ENCODE measurements at regions not wholly inside any gene's neighbourhood (a gene's known extent, or its start where the extent isn't known, plus 50 kb on each side); places are given as distances from the start of the nearest gene placed in this dataset.

GRCh38 chr6:132952031-132952867 is 137.9 kb downstream of the RPS12 start (continued):
- TF ChIP-seq MAX (IDR thresholded peaks at IDR 0.05; ENCODE audit: low read depth) (no peak), NRF1 (IDR thresholded peaks at IDR 0.05; ENCODE audit: low read depth, low read length) (no peak), TEAD4 (IDR thresholded peaks at IDR 0.05; ENCODE audit: borderline replicate concordance, insufficient read depth) (no peak), NFIC (IDR thresholded peaks at IDR 0.05; ENCODE audit: borderline replicate concordance) (no peak), MXI1 (IDR thresholded peaks at IDR 0.05; ENCODE audit: low read depth, low read length) (no peak)

GRCh38 chr6:132952986-132953385 is 138.6 kb downstream of the RPS12 start:
- no peaks in the 10 kb centered on the region for H3K27me3 ChIP-seq (ENCODE audit: insufficient read depth)

More at GRCh38 chr6:132952986-132953385, 138.6 kb downstream of the RPS12 start:
- Histone ChIP-seq H3K4me2 (no peak overlapping the region), H3K9ac (no peak overlapping the region), H3K4me1 (ENCODE audit: control insufficient read depth in 1 of 2, insufficient read depth in 2 of 2, low read depth in 1 of 2, low read length in 1 of 2) (no peaks in the 10 kb centered on the region), H3K9me2 (no peaks in the 10 kb centered on the region), H3F3A (replicated peaks; ENCODE audit: insufficient read depth) (no peaks in the 10 kb centered on the region), H4K20me1 (ENCODE audit: insufficient read depth) (no peaks in the 10 kb centered on the region), H3K79me2 (ENCODE audit: insufficient read depth) (no peaks in the 10 kb centered on the region), H3K4me3 (ENCODE audit: low read depth in 2 of 2, low read length in 1 of 2) (no peak overlapping the region), H3K27ac (ENCODE audit: low read depth in 2 of 2, low read length in 1 of 2) (no peak overlapping the region), H3K36me3 (replicated peaks in 1 of 2; ENCODE audit: control insufficient read depth in 1 of 2, insufficient read depth in 2 of 2, low read length in 1 of 2) (no peaks in the 10 kb centered on the region), H2AFZ (ENCODE audit: low read depth) (no peak overlapping the region), H3K9me3 (no peaks in the 10 kb centered on the region)
- ChIA-PET CTCF (interaction anchor here (1.2 to 3.4 kb wide), 2 partner anchors 10 to 16 kb away, joined by 4 to 16 read pairs; no protein-coding TSS in a partner anchor), POLR2A (no interaction called here)
- WGBS (ENCODE audit: low lambda C conversion rate), result 49% methylated on average over 3 of the region's 3 CpGs
- TF ChIP-seq RFX5 (IDR thresholded peaks at IDR 0.05; ENCODE audit: low read length) (no peak), EZH2phosphoT487 (IDR thresholded peaks at IDR 0.05; ENCODE audit: borderline replicate concordance, low read depth) (no peak), FOSL2 (IDR thresholded peaks at IDR 0.05; ENCODE audit: borderline replicate concordance, low read depth) (no peak), IRF3 (IDR thresholded peaks at IDR 0.05; ENCODE audit: low read depth, low read length) (no peak), NRF1 (IDR thresholded peaks at IDR 0.05; ENCODE audit: low read depth, low read length) (no peak), ELF1 (IDR thresholded peaks at IDR 0.05) (no peak), CHD2 (IDR thresholded peaks at IDR 0.05; ENCODE audit: low read length, partially characterized antibody) (no peak), EP300 (IDR thresholded peaks at IDR 0.05; ENCODE audit: borderline replicate concordance in 1 of 2, low read depth in 1 of 2, low read length in 1 of 2) (no peak), MXI1 (IDR thresholded peaks at IDR 0.05; ENCODE audit: low read depth, low read length) (no peak), TCF12 (IDR thresholded peaks at IDR 0.05) (no peak), GATA2 (CRISPR knock-in tag; IDR thresholded peaks at IDR 0.05) (no peak), GABPA (IDR thresholded peaks at IDR 0.05; ENCODE audit: low read depth) (no peak)
- TF ChIP-seq, protein P1, sequence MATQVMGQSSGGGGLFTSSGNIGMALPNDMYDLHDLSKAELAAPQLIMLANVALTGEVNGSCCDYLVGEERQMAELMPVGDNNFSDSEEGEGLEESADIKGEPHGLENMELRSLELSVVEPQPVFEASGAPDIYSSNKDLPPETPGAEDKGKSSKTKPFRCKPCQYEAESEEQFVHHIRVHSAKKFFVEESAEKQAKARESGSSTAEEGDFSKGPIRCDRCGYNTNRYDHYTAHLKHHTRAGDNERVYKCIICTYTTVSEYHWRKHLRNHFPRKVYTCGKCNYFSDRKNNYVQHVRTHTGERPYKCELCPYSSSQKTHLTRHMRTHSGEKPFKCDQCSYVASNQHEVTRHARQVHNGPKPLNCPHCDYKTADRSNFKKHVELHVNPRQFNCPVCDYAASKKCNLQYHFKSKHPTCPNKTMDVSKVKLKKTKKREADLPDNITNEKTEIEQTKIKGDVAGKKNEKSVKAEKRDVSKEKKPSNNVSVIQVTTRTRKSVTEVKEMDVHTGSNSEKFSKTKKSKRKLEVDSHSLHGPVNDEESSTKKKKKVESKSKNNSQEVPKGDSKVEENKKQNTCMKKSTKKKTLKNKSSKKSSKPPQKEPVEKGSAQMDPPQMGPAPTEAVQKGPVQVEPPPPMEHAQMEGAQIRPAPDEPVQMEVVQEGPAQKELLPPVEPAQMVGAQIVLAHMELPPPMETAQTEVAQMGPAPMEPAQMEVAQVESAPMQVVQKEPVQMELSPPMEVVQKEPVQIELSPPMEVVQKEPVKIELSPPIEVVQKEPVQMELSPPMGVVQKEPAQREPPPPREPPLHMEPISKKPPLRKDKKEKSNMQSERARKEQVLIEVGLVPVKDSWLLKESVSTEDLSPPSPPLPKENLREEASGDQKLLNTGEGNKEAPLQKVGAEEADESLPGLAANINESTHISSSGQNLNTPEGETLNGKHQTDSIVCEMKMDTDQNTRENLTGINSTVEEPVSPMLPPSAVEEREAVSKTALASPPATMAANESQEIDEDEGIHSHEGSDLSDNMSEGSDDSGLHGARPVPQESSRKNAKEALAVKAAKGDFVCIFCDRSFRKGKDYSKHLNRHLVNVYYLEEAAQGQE (IDR thresholded peaks at IDR 0.05; ENCODE audit: low read depth, low read length), result no peak
- TF ChIP-seq, protein P2, sequence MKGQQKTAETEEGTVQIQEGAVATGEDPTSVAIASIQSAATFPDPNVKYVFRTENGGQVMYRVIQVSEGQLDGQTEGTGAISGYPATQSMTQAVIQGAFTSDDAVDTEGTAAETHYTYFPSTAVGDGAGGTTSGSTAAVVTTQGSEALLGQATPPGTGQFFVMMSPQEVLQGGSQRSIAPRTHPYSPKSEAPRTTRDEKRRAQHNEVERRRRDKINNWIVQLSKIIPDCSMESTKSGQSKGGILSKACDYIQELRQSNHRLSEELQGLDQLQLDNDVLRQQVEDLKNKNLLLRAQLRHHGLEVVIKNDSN (IDR thresholded peaks at IDR 0.05; ENCODE audit: borderline replicate concordance, low read depth), result no peak
- DNase-seq, result no peak

Data from SK-N-SH (cell line).